WTC11 (cell line): ENCODE measurements at regions not wholly inside any gene's neighbourhood (a gene's known extent, or its start where the extent isn't known, plus 50 kb on each side); places are given as distances from the start of the nearest gene placed in this dataset.

ENCODE experiments used
- ATAC-seq: fragments of 200-7000 bp; cut with Tn5 transposase; 2 replicates; pipeline ENCODE4 v1.10.0; 2021; ENCODE audit warnings: mild to moderate bottlenecking, moderate library complexity
- CTCF ChIA-PET: fragments of 300-600 bp; sonication (Branson Sonifier 250); formaldehyde crosslinking; loops from one replicate; lab custom pipeline; 2021; ENCODE audit warnings: antibody characterized with exemption; lab: Charles Lee
- POLR2A ChIA-PET: fragments of 350-600 bp; sonication (Branson Sonifier 250); formaldehyde crosslinking; loops from one replicate; lab custom pipeline; 2021; ENCODE audit warnings: antibody characterized with exemption; lab: Charles Lee
- DNase-seq: peaks from one replicate; pipeline ENCODE4 v3.0.0; 2021; ENCODE audit warnings: low spot score
- H3K27ac Mint-ChIP-seq: 2 replicates; pipeline ENCODE4 v1.8.0; 2021; ENCODE audit warnings: mixed read lengths
- H3K27me3 Mint-ChIP-seq: 2 replicates; pipeline ENCODE4 v1.8.0; 2021; ENCODE audit warnings: low read depth, mild to moderate bottlenecking, moderate library complexity, mixed read lengths
- H3K36me3 Mint-ChIP-seq: 2 replicates; pipeline ENCODE4 v1.8.0; 2021; ENCODE audit warnings: mixed read lengths
- H3K4me1 Mint-ChIP-seq: 2 replicates; pipeline ENCODE4 v1.8.0; 2022; ENCODE audit warnings: mixed read lengths
- H3K4me3 Mint-ChIP-seq: 2 replicates; pipeline ENCODE4 v1.8.0; 2021; ENCODE audit warnings: mild to moderate bottlenecking, moderate library complexity, mixed read lengths
- H3K9me3 Mint-ChIP-seq: 2 replicates; pipeline ENCODE4 v1.8.0; 2021; ENCODE audit warnings: mixed read lengths
- AFF4 ChIP-seq: sonication (generic); formaldehyde crosslinking; IDR thresholded peaks from 2 replicates; pipeline ENCODE4 v1.8.1; 2023; ENCODE audit warnings: mild to moderate bottlenecking, missing genetic modification reagents, borderline replicate concordance
- CDX4 ChIP-seq: fragments of 250-450 bp; sonication (Bioruptor Pico); IDR thresholded peaks from 2 replicates; pipeline ENCODE4 v1.9.0; 2021; ENCODE audit warnings: moderate library complexity, mild to moderate bottlenecking, inconsistent platforms, borderline replicate concordance
- EMX1 ChIP-seq: fragments of 250-450 bp; sonication (Bioruptor Pico); IDR thresholded peaks from 2 replicates; pipeline ENCODE4 v1.8.0; 2021; ENCODE audit warnings: mild to moderate bottlenecking
- FOXJ3 ChIP-seq: sonication (generic); formaldehyde crosslinking; IDR thresholded peaks from 2 replicates; pipeline ENCODE4 v1.9.0; 2021; ENCODE audit warnings: missing genetic modification reagents, mild to moderate bottlenecking, borderline replicate concordance
- FOXP1 ChIP-seq: sonication (generic); formaldehyde crosslinking; IDR thresholded peaks from 2 replicates; pipeline ENCODE4 v1.8.0; 2022; ENCODE audit warnings: missing genetic modification reagents, mild to moderate bottlenecking, moderate library complexity, borderline replicate concordance
- HMGA2 ChIP-seq: fragments of 250-450 bp; sonication (Bioruptor Pico); IDR thresholded peaks from 2 replicates; pipeline ENCODE4 v1.4.0; 2021; ENCODE audit warnings: mild to moderate bottlenecking, moderate library complexity
- IRF2 ChIP-seq: sonication (generic); formaldehyde crosslinking; IDR thresholded peaks from 2 replicates; pipeline ENCODE4 v1.8.0; 2022; ENCODE audit warnings: low read depth, missing genetic modification reagents, borderline replicate concordance
- MLX ChIP-seq: sonication (generic); formaldehyde crosslinking; IDR thresholded peaks from 2 replicates; pipeline ENCODE4 v1.8.1; 2023; ENCODE audit warnings: mild to moderate bottlenecking, missing genetic modification reagents, moderate library complexity
- MYBL2 ChIP-seq: sonication (generic); formaldehyde crosslinking; IDR thresholded peaks from 2 replicates; pipeline ENCODE4 v1.8.1; 2023; ENCODE audit warnings: mild to moderate bottlenecking, moderate library complexity, missing genetic modification reagents
- NFATC4 ChIP-seq: fragments of 250-450 bp; sonication (Bioruptor Pico); IDR thresholded peaks from 2 replicates; pipeline ENCODE4 v1.9.0; 2021; ENCODE audit warnings: mild to moderate bottlenecking
- PRRX2 ChIP-seq: fragments of 250-450 bp; sonication (Bioruptor Pico); IDR thresholded peaks from 2 replicates; pipeline ENCODE4 v1.8.0; 2021; ENCODE audit warnings: mild to moderate bottlenecking
- STAT6 ChIP-seq: sonication (generic); formaldehyde crosslinking; conservative IDR thresholded peaks from 2 replicates; pipeline ENCODE4 v1.8.1; 2023; ENCODE audit warnings: mild to moderate bottlenecking, low read depth, missing genetic modification reagents, moderate library complexity
- TCF7 ChIP-seq: sonication (generic); formaldehyde crosslinking; IDR thresholded peaks from 2 replicates; pipeline ENCODE4 v1.8.0; 2022; ENCODE audit warnings: mild to moderate bottlenecking, low read depth, missing genetic modification reagents, moderate library complexity
- USF2 ChIP-seq: sonication (generic); formaldehyde crosslinking; IDR thresholded peaks from 2 replicates; pipeline ENCODE4 v1.8.1; 2023; ENCODE audit warnings: mild to moderate bottlenecking, missing genetic modification reagents, moderate library complexity
- ZBTB21 ChIP-seq: sonication (generic); formaldehyde crosslinking; IDR thresholded peaks from 2 replicates; pipeline ENCODE4 v1.8.1; 2023; ENCODE audit warnings: mild to moderate bottlenecking, missing genetic modification reagents, borderline replicate concordance
- ZNF263 ChIP-seq: sonication (generic); formaldehyde crosslinking; IDR thresholded peaks from 2 replicates; pipeline ENCODE4 v1.8.1; 2022; ENCODE audit warnings: low read depth, mild to moderate bottlenecking, moderate library complexity, missing genetic modification reagents
- ZNF317 ChIP-seq: sonication (generic); formaldehyde crosslinking; IDR thresholded peaks from 2 replicates; pipeline ENCODE4 v1.8.1; 2023; ENCODE audit warnings: low read depth, mild to moderate bottlenecking, moderate library complexity, missing genetic modification reagents, borderline replicate concordance
- ZNF671 ChIP-seq: fragments of 250-450 bp; sonication (Bioruptor Pico); IDR thresholded peaks from 2 replicates; pipeline ENCODE4 v1.8.0; 2021; ENCODE audit warnings: mild to moderate bottlenecking
- ZSCAN18 ChIP-seq: fragments of 250-450 bp; sonication (Bioruptor Pico); IDR thresholded peaks from 2 replicates; pipeline ENCODE4 v2.1.2; 2022; ENCODE audit warnings: mild to moderate bottlenecking, moderate library complexity

GRCh38 chr2:188201639-188202038 is 90.0 kb upstream of the GULP1 start:
- no peaks in the 10 kb centered on the region for H3K36me3 Mint-ChIP-seq
- ChIA-PET POLR2A (no interaction called here), CTCF (no interaction called here)
- DNase-seq, result no peak
- H3K27me3 Mint-ChIP-seq, result no peaks in the 10 kb centered on the region
- no peak for TF ChIP-seq ZNF671 (CRISPR knock-in tag)
- no peak for TF ChIP-seq MLX (CRISPR knock-in tag)
- no peak for TF ChIP-seq ZNF317 (CRISPR knock-in tag)
- no peak for TF ChIP-seq HMGA2 (CRISPR knock-in tag)
- no peak for TF ChIP-seq ZNF263 (CRISPR knock-in tag)
- no peak for TF ChIP-seq PRRX2
- TF ChIP-seq CDX4 (CRISPR knock-in tag), result no peak
- no peak for TF ChIP-seq IRF2 (CRISPR knock-in tag)
- TF ChIP-seq FOXP1 (CRISPR knock-in tag), result no peak
- no peak for TF ChIP-seq ZSCAN18
- TF ChIP-seq AFF4 (CRISPR knock-in tag), result no peak
- TF ChIP-seq ZBTB21 (CRISPR knock-in tag), result no peak
- no peak for TF ChIP-seq NFATC4 (CRISPR knock-in tag)
- TF ChIP-seq TCF7 (CRISPR knock-in tag), result no peak
- TF ChIP-seq, all 79 proteins: peak for 0
- Mint-ChIP-seq H3K4me3 (no peak overlapping the region), H3K9me3 (peaks cover 4% of the 10 kb centered on the region; the same call in 1 of the 2 replicates), H3K4me1 (peaks cover 6% of the 10 kb centered on the region), H3K27ac (no peak overlapping the region)
- no peak for ATAC-seq

GRCh38 chr2:188202777-188203176 is 88.9 kb upstream of the GULP1 start:
- POLR2A ChIA-PET, result no interaction called here
- Mint-ChIP-seq H3K9me3 (peaks cover 4% of the 10 kb centered on the region; the same call in 1 of the 2 replicates), H3K36me3 (no peaks in the 10 kb centered on the region), H3K4me1 (peaks cover 2% of the 10 kb centered on the region), H3K4me3 (no peak overlapping the region), H3K27me3 (no peaks in the 10 kb centered on the region), H3K27ac (no peak overlapping the region)
- ATAC-seq, result no peak
- DNase-seq, result no peak
- CTCF ChIA-PET, result no interaction called here
- TF ChIP-seq EMX1 (CRISPR knock-in tag) (no peak), MYBL2 (CRISPR knock-in tag) (no peak), USF2 (no peak), ZNF671 (CRISPR knock-in tag) (no peak), ZNF317 (CRISPR knock-in tag) (no peak), FOXJ3 (CRISPR knock-in tag) (no peak), AFF4 (CRISPR knock-in tag) (no peak), STAT6 (CRISPR knock-in tag) (no peak)
